ENCODE measurements at regions not wholly inside any gene's neighbourhood (a gene's known extent, or its start where the extent isn't known, plus 50 kb on each side); places are given as distances from the start of the nearest gene placed in this dataset.

- no peak for DNase-seq (ENCODE audit: low read depth)
Observed at GRCh38 chr6:4560221-4561077, 215.8 kb upstream of the CDYL start.

DNA sequence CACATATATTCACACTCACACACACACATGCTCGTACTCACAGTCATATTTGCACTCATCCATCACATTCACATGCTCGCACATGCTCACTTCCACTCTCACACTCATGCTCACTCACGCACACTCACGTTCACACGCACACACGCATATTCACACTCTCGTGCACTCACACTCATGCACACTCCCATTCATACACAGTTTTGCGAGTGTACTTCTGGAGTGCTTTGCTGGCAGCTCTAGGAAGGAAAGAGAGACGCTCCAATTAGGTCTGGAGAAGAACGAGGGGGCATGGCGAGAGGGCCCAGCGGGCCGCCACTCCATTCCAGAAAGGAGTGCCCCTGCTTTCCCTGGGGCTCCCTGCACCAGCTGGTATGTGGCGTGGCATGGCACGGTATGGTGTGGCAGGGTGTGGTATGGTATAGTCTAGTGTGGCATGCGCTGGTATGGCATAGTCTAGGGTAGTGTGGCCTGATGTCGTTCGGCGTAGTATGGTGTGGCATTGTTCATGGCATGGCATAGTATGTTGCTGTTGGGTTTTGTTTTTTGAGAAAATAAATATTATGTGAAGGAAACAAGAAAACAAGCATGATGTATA lies 216.8 kb upstream of the CDYL start:
- no peak for DNase-seq (ENCODE audit: low read depth)

- DNase-seq (ENCODE audit: low read depth), result no peak
Observed at GRCh38 chr6:4554645-4555044, 221.6 kb upstream of the CDYL start.

GRCh38 chr6:4553387-4553786 lies 222.8 kb upstream of the CDYL start:
- no peak for DNase-seq (ENCODE audit: low read depth)

GRCh38 chr6:4550227-4550597 lies 226.0 kb upstream of the CDYL start:
- no peak for DNase-seq (ENCODE audit: low read depth)

GRCh38 chr6:4549556-4550226 lies 226.5 kb upstream of the CDYL start:
- no peak for DNase-seq (ENCODE audit: low read depth)

GRCh38 chr6:4545893-4546292 lies 230.3 kb upstream of the CDYL start:
- no peak for DNase-seq (ENCODE audit: low read depth)

- no peak for DNase-seq (ENCODE audit: low read depth)
Observed at GRCh38 chr6:4543596-4543995, 232.6 kb upstream of the CDYL start.

DNA sequence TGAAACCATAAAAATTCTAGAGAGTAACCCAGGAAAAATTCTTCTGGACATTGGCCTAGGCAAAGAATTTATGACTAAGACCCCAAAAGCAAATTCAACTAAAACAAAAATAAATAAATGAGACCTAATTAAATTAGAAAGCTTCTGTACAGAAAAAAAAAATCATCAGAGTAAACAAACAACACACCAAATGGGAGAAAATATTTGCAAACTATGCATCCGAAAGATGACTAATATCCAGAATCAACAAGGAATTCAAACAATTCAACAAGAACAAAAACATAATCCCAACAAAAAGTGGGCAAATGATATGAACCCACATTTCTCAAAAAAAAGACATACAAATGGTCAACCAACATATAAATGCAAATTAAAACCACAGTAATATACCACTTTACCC lies 242.6 kb upstream of the CDYL start:
- DNase-seq (ENCODE audit: low read depth), result no peak

- no peak for DNase-seq (ENCODE audit: low read depth)
Observed at GRCh38 chr6:4531406-4531805, 244.8 kb upstream of the CDYL start.

DNA sequence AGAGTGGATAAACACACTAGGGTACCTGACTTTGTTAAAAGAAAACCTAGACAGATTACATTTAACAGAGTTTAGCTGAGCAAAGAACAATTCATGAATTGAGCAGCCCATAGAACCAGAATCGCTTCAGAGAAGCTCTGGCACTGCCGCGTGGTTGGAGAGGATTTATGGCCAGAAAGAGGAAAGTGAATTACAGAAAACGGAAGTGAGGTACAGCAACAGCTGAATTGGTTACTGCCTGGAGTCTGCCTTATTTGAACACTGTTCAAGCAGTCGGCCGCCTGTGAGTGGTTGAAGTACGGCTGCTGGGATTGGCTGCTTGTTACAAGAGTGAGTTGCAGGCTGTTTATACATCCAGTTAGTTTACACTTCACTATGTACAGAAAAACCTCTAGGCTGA lies 253.8 kb upstream of the CDYL start:
- DNase-seq (ENCODE audit: low read depth), result no peak

DNA sequence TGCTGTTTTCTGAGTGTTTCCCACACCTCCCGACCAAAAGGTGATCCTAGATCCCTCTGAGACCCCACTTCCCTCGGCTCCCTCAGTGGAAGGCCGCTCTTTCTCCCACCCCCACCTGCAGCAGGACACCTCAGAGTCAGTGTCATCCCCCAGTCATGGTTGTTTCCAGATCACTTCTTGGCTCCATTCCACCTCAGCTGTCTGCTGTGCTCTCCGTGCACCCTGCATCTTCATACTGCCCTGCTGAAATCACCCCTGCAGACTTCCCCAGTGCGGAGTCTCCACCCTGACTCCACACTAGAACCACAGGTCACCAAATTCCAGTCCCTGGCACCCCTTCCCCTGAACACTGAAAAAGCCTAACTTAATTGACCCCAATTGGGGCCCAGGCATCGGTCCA lies 255.1 kb upstream of the CDYL start:
- no peak for DNase-seq (ENCODE audit: low read depth)

- DNase-seq (ENCODE audit: low read depth), result no peak
Observed at GRCh38 chr6:4518506-4518905, 257.7 kb upstream of the CDYL start.

DNA sequence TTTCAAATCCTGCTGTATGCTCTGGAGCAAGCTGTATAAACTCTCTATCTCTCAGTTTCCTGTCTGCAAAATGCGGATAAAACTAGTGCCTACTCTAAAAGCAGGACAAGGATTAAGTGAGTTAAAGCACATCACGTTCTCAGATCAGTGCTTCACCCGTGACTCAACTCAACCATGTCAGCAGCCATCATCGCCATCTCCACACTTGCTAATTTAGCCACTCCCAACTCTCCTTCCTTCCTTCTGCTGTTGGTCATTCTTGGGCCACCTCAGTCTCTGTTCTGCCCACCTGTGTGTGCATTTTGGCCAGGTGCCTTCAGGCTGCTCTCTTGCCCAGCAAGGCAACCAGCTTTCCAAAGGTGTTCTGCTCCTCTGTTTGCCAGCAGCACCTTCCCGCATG lies 260.0 kb upstream of the CDYL start:
- no peak for DNase-seq (ENCODE audit: low read depth)

GRCh38 chr6:4513561-4513960 lies 262.6 kb upstream of the CDYL start:
- no peak for DNase-seq (ENCODE audit: low read depth)

DNA sequence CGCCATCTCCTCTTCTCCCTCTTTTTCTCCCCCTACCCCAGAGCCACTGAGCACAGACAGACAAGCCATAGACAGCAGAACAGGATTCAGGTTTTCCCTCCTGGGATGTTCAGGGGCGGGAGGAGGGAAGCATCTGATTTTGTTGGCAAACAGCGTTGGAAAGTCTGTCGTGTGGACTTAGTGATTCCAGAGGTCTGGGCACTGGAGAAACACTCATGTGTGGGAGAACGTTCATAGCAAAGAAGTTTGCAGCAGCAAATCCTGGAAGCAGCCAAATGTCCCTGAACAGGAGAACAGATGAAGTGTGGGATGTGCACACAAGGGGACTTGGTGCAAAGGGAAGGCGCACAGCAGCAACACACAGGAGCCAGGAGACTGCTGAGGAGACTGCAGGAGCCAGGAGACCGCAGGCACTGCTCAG lies 264.1 kb upstream of the CDYL start:
- no peak for DNase-seq (ENCODE audit: low read depth)

- no peak for DNase-seq (ENCODE audit: low read depth)
Observed at GRCh38 chr6:4511641-4512020, 264.6 kb upstream of the CDYL start.

DNA sequence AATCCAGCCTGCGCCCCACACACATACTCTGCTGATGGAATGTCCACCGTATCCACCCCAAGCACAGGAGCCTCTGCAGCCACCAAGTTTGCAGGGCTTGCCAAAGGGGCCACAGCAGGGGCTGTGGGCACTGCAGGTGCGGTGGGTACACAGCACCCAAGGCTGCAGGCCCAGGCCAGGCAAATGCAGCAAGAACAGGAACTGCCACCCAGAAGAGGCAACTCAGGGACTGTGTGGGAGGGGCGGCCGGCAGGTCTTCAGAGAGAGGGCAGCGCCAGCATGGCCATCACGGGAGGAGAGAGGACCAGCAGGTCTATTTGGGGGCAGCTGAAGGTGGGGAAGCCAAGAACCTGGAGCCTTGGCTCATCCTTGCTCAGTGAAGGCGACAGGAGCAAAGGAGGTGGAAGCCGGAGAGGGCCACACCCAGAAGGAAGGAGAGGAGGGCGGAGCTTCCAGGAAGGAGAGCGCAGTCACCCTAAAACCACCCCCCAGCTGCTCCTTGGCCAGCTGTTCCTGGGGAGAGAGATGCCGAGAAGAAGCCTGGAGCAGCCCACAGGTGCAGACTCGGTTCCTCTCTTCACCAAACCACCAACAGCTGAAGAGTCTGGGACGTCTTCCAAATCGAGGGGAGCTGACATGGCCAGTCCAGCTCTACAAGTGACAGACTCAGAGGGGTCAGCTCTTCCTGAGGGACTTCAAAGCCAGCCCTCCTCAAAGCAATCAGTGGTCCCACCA lies 265.1 kb upstream of the CDYL start:
- no peak for DNase-seq (ENCODE audit: low read depth)

GRCh38 chr6:4510317-4510716 lies 265.9 kb upstream of the CDYL start:
- DNase-seq (ENCODE audit: low read depth), result no peak

DNA sequence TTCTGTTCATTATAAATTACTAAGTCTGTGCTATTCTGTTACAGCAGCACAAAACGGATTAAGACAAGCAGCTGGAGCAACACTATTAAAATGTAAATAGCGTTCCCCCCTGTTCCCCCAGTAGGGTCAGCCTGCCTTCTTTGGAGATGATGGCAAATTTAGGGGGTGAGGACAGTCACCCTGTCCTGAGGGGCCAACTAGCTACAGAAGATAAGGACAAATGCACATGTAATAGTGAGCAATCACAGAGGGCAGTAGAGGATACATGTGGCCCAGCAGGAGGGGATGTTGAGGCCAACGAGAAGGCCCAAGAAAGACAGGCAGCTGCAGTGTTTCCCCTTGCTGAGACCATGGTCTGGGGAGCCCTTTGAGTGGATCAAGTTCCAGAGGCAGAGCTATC lies 266.7 kb upstream of the CDYL start:
- no peak for DNase-seq (ENCODE audit: low read depth)

GRCh38 chr6:4506792-4507191 lies 269.4 kb upstream of the CDYL start:
- no peak for DNase-seq (ENCODE audit: low read depth)

DNA sequence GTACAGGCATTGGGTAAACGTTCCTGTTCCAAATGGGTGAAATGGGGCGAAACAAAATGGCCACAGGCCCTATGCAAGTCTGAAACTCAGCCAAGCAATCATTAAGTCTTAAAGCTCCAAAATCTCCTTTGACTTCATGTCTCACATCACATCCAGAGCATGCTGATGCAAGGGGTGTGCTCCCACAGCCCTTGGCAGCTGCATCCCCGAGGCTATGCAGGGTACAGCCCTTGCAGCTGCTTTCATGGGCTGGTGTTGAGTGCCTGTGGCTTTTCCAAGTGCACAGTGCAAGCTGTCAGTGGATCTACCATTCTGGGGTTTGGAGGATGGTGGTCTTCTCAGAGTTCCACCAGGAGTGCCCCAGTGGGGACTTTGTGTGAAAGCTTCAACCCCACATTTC lies 270.0 kb upstream of the CDYL start:
- DNase-seq (ENCODE audit: low read depth), result no peak

DNA sequence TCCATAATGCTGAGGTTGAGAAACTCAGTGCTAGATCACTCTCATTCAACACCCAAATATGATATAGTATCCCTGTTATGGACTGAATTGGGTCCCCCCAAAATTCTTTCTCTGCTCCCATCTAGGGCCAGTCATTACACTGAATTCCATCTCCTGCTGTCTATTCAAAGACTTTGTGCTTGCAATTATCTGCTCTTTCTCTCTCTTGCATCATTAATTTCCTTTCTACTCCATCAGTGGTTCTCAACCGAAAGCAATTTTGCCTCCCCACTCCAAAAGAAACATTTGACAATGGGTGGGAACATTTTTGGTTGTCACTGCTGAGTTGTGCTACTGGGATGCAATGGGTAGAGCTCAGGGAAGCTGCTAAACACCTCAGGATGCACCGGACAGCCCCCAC lies 271.5 kb upstream of the CDYL start:
- DNase-seq (ENCODE audit: low read depth), result no peak
